K562 (cell line): ENCODE measurements at regions not wholly inside any gene's neighbourhood (a gene's known extent, or its start where the extent isn't known, plus 50 kb on each side); places are given as distances from the start of the nearest gene placed in this dataset.

Source experiments
- ATAC-seq: fragments of 200-7000 bp; cut with Tn5 transposase; 3 replicates; pipeline ENCODE4 v1.9.1; 2020; ENCODE audit warnings: moderate library complexity
- BruUV-seq: library from RNA; stranded (reverse); fragments of 400-500 nt; replicated peaks from 2 replicates; lab custom pipeline; 2021; lab: Mats Ljungman, UMichigan
- CTCF ChIA-PET: fragments of 300-600 bp; formaldehyde crosslinking; extraction: SDS; loops from one replicate; lab custom pipeline; 2021; ENCODE audit warnings: low intra/inter-chr PET ratio; lab: Yijun Ruan, JAX
- POLR2A ChIA-PET: fragments of 300-600, 350-650 bp; sonication (Branson Sonifier 250); formaldehyde crosslinking; extraction: SDS; loops from one replicate; lab custom pipeline; 2021; ENCODE audit warnings: antibody characterized with exemption, inconsistent platforms; lab: Yijun Ruan, JAX
- DNase-seq, 4 experiments: peaks; one replicate each; pipeline versions ENCODE4 v3.0.0 to v3.0.0-alpha.2; 2011 to 2018; ENCODE audit warnings: low spot score in 3 of 4, mixed read lengths in 3 of 4; ENCODE audit errors: extremely low read depth in 1 of 4
- FAIRE-seq: peaks from 2 replicates; lab custom pipeline; 2011; peaks lifted over from hg19 to GRCh38; lab: Jason Lieb, UNC
- H2AFZ ChIP-seq: 2 replicates; pipeline ENCODE4 v1.6.0; 2011; ENCODE audit warnings: low read depth, low read length, control low read depth, inconsistent platforms
- H3K27ac ChIP-seq: fragments of 200-600 bp; 3 replicates; pipeline ENCODE4 v1.8.0; 2011; ENCODE audit warnings: low read depth, mild to moderate bottlenecking, control low read depth, inconsistent platforms, low read length, moderate library complexity, mixed read lengths; ENCODE audit errors: extremely low read depth
- H3K27me3 ChIP-seq, 2 experiments: fragments of 300-600 bp in 1 of 2; 2 replicates in 1 of 2; 3 replicates in 1 of 2; pipeline versions ENCODE4 v1.6.0 to v1.8.0; 2011; ENCODE audit warnings: inconsistent platforms in 2 of 2, low read length in 2 of 2, mild to moderate bottlenecking in 1 of 2, mixed read lengths in 1 of 2, moderate library complexity in 1 of 2; ENCODE audit not compliant: control insufficient read depth in 2 of 2, insufficient read depth in 2 of 2
- H3K36me3 ChIP-seq: fragments of 300-600 bp; 3 replicates; pipeline ENCODE4 v1.8.0; 2011; ENCODE audit warnings: mild to moderate bottlenecking, low read length, inconsistent platforms; ENCODE audit not compliant: control insufficient read depth, insufficient read depth
- H3K4me1 ChIP-seq, 2 experiments: fragments of 200-600 bp in 1 of 2; replicated peaks in 1 of 2; 2 replicates in 1 of 2; 3 replicates in 1 of 2; pipeline versions ENCODE4 v1.5.1 to v1.8.0; 2011; ENCODE audit warnings: inconsistent platforms in 2 of 2, low read length in 2 of 2, mild to moderate bottlenecking in 1 of 2, mixed read lengths in 1 of 2, moderate library complexity in 1 of 2; ENCODE audit not compliant: control insufficient read depth in 2 of 2, insufficient read depth in 2 of 2
- H3K4me2 ChIP-seq: 2 replicates; pipeline ENCODE4 v1.6.1; 2011; ENCODE audit warnings: low read length, control low read depth, inconsistent platforms, mixed read lengths; ENCODE audit not compliant: insufficient read depth
- H3K4me3 ChIP-seq: fragments of 200-600 bp; sonication (generic), shearing (Covaris generic); 2 replicates; pipeline ENCODE4 v1.5.1; 2016; ENCODE audit warnings: control low read depth, inconsistent platforms
- H3K79me2 ChIP-seq: fragments of 200-600 bp; 3 replicates; pipeline ENCODE4 v1.8.0; 2011; ENCODE audit warnings: low read length, inconsistent platforms; ENCODE audit not compliant: control insufficient read depth, insufficient read depth
- H3K9ac ChIP-seq, 2 experiments: 2 replicates each; pipeline versions ENCODE4 v1.6.0 to v1.6.1; 2011; ENCODE audit warnings: low read depth in 2 of 2, low read length in 2 of 2, control low read depth in 1 of 2, inconsistent platforms in 1 of 2, mild to moderate bottlenecking in 1 of 2, mixed read lengths in 1 of 2; ENCODE audit not compliant: insufficient read depth in 1 of 2
- H3K9me1 ChIP-seq: one replicate; pipeline ENCODE4 v1.6.0; 2011; ENCODE audit warnings: inconsistent platforms, mild to moderate bottlenecking, low read length, moderate library complexity; ENCODE audit not compliant: control insufficient read depth, insufficient read depth
- H3K9me3 ChIP-seq: replicated peaks from 2 replicates; pipeline ENCODE4 v1.5.1; 2011; ENCODE audit warnings: low read depth, low read length, inconsistent platforms; ENCODE audit not compliant: control insufficient read depth, insufficient read depth
- H4K20me1 ChIP-seq: replicated peaks from 2 replicates; pipeline ENCODE4 v1.6.1; 2011; ENCODE audit warnings: low read length, inconsistent platforms, mixed read lengths; ENCODE audit not compliant: control insufficient read depth, insufficient read depth
- ELF4 ChIP-seq: fragments of 450-650 bp; formaldehyde crosslinking; IDR thresholded peaks from 2 replicates; pipeline ENCODE4 v1.4.0; 2022; ENCODE audit warnings: missing genetic modification characterization
- GABPA ChIP-seq: fragments of 200-800 bp; sonication (Bioruptor generic); conservative IDR thresholded peaks from 2 replicates; pipeline ENCODE4 v1.6.1; 2016; ENCODE audit warnings: low read depth, missing genetic modification characterization, missing compliant biosample characterization
- GABPB2 ChIP-seq: fragments of 250-450 bp; sonication (Bioruptor Pico); conservative IDR thresholded peaks from 2 replicates; pipeline ENCODE4 v1.5.1; 2021; ENCODE audit warnings: mild to moderate bottlenecking
- HMG20B ChIP-seq: fragments of 250-450 bp; sonication (Bioruptor Pico); IDR thresholded peaks from 2 replicates; pipeline ENCODE4 v1.5.0; 2021; ENCODE audit warnings: mild to moderate bottlenecking
- HNRNPL ChIP-seq: fragments of 200-400 bp; formaldehyde crosslinking; IDR thresholded peaks from 2 replicates; pipeline ENCODE4 v1.6.1; 2017; ENCODE audit warnings: low read depth, mild to moderate bottlenecking, low read length
- ILF3 ChIP-seq: fragments of 450-650 bp; IDR thresholded peaks from 2 replicates; pipeline ENCODE4 v1.6.1; 2018; ENCODE audit warnings: antibody characterized with exemption, mild to moderate bottlenecking, moderate library complexity, borderline replicate concordance
- PYGO2 ChIP-seq: fragments of 450-650 bp; IDR thresholded peaks from 2 replicates; pipeline ENCODE4 v1.6.1; 2016; ENCODE audit warnings: mild to moderate bottlenecking, missing genetic modification characterization, moderate library complexity, missing compliant biosample characterization
- RCOR1 ChIP-seq, 2 experiments: IDR thresholded peaks; 2 replicates each; pipeline ENCODE4 v1.6.1; 2012; ENCODE audit warnings: low read depth in 2 of 2, low read length in 2 of 2, borderline replicate concordance in 1 of 2, improper control_type of control experiment in 1 of 2
- RHOXF2B ChIP-seq: fragments of 250-450 bp; sonication (Bioruptor Pico); conservative IDR thresholded peaks from 2 replicates; pipeline ENCODE4 v1.5.1; 2021
- TFAM ChIP-seq: fragments of 250-450 bp; sonication (Bioruptor Pico); conservative IDR thresholded peaks from 2 replicates; pipeline ENCODE4 v1.5.0; 2021; ENCODE audit warnings: mild to moderate bottlenecking, moderate library complexity
- ZNF436 ChIP-seq: fragments of 250-450, 450-650 bp; sonication (Bioruptor Pico); formaldehyde crosslinking; IDR thresholded peaks from 2 replicates; pipeline ENCODE4 v1.7.0; 2020; ENCODE audit warnings: mild to moderate bottlenecking
- ZNF717 ChIP-seq: fragments of 250-450 bp; sonication (Bioruptor Pico); IDR thresholded peaks from 2 replicates; pipeline ENCODE4 v1.5.0; 2021
- WGBS: fragments of 100-300 bp; shearing (Covaris generic); methylation state at CpG from one replicate; pipeline ENCODE4 v1.1.6; 2016; ENCODE audit warnings: low coverage, mixed read lengths; ENCODE audit not compliant: insufficient coverage; ENCODE audit errors: missing lambda C conversion rate; 5-methylcytosine and 5-hydroxymethylcytosine counted together
- in situ Hi-C: fragments of 300-500 bp; cut with MboI; formaldehyde crosslinking; loops from 4 replicates; pipeline ENCODE4 v1.15.0; 2018; ENCODE audit warnings: inconsistent platforms, mixed read lengths
- intact Hi-C: fragments of 100-400 bp; cut with micrococcal nuclease; formaldehyde crosslinking; loops from 2 replicates; pipeline ENCODE4 v1.14.2; 2022
- TF ChIP-seq, protein P1 (sequence below), 2 experiments: fragments of 250-450 bp in 1 of 2; fragments of 450-650 bp in 1 of 2; sonication (Bioruptor Pico) in 1 of 2; IDR thresholded peaks; 2 replicates each; pipeline versions ENCODE4 v1.6.1 to v1.8.0; 2016 to 2021; ENCODE audit warnings: mild to moderate bottlenecking in 2 of 2, moderate library complexity in 2 of 2, missing compliant biosample characterization in 1 of 2, missing genetic modification characterization in 1 of 2
- TF ChIP-seq, protein P2 (sequence below): fragments of 450-650 bp; formaldehyde crosslinking; conservative IDR thresholded peaks from 2 replicates; pipeline ENCODE4 v1.4.0; 2022; ENCODE audit warnings: mild to moderate bottlenecking, missing genetic modification characterization

DNA sequence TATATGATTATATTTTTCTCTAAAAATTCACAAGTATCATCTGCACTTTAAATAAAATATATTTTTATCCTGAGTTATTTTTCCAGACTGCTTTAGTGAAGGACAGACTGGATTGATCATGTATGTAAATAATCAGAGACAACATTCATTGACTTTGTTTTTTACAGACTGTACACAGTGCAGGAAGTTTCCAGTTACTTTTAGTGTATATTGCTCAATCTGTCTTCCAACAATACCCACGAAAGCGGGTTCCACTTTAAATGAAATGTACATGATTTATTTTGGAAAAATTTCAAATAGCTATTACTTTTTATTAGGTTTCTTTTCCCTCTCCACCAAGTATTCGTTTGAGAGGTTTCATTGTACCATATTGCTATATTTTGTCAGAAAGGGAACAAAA is 497.0 kb downstream of the FSCB start (continued):
- TF ChIP-seq, protein P1, sequence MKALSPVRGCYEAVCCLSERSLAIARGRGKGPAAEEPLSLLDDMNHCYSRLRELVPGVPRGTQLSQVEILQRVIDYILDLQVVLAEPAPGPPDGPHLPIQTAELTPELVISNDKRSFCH (CRISPR knock-in tag; IDR thresholded peaks at IDR 0.05) = no peak
- TF ChIP-seq, protein P1 (tag; IDR thresholded peaks at IDR 0.05) = no peak
- TF ChIP-seq ZNF436 (CRISPR knock-in tag) = no peak
- TF ChIP-seq PYGO2 (tag) = no peak
- no peak for TF ChIP-seq ILF3
- TF ChIP-seq HMG20B = no peak
- no peak for TF ChIP-seq GABPA (tag)

DNA sequence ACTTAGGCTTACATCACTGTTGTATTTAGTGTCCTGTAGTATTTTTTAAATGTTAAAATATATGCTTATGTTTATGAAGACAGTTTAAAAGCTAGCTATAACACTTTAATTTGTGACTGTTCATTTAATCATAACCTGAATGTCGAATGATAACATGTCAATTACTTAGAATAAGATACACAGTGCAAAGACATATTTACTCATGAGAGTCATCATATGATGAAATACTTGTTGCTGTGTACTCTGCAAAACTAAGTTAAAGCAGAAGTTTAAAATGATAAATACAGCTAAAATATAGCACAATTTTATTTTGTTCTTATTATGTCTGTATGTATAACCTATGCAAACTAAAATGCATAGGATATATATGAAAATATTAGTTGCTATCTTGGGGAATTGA is 497.4 kb downstream of the FSCB start:
- 0% methylated on average over 1 of the region's 1 CpG for WGBS
- no peaks in the 10 kb centered on the region for H3K9me3 ChIP-seq
- no peak overlapping the region for H3K4me2 ChIP-seq
- intact Hi-C loops (no loop called here), in situ Hi-C loops (no loop called here)
- TF ChIP-seq HNRNPL (no peak), ZNF717 (CRISPR knock-in tag) (no peak), RCOR1 (IDR thresholded peaks at IDR 0.05; ENCODE audit: borderline replicate concordance in 1 of 2, low read depth in 2 of 2, low read length in 2 of 2) (no peak), TFAM (CRISPR knock-in tag) (no peak), ELF4 (CRISPR knock-in tag) (no peak), RHOXF2B (no peak), GABPB2 (CRISPR knock-in tag) (no peak)
- TF ChIP-seq, protein P2, sequence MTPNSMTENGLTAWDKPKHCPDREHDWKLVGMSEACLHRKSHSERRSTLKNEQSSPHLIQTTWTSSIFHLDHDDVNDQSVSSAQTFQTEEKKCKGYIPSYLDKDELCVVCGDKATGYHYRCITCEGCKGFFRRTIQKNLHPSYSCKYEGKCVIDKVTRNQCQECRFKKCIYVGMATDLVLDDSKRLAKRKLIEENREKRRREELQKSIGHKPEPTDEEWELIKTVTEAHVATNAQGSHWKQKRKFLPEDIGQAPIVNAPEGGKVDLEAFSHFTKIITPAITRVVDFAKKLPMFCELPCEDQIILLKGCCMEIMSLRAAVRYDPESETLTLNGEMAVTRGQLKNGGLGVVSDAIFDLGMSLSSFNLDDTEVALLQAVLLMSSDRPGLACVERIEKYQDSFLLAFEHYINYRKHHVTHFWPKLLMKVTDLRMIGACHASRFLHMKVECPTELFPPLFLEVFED (CRISPR knock-in tag) = no peak
- FAIRE-seq (no peak), ATAC-seq (no peak), DNase-seq (no peak)
- POLR2A ChIA-PET = no interaction called here
- BruUV-seq = no TSS peak
- H3K79me2 ChIP-seq = no peaks in the 10 kb centered on the region
- H3K36me3 ChIP-seq = no peaks in the 10 kb centered on the region
- no peaks in the 10 kb centered on the region for H3K27me3 ChIP-seq
- H3K9me1 ChIP-seq = no peaks in the 10 kb centered on the region
- no peak overlapping the region for H3K9ac ChIP-seq
- CTCF ChIA-PET = no interaction called here
- H3K27ac ChIP-seq = no peak overlapping the region
- no peak overlapping the region for H3K4me3 ChIP-seq
- no peaks in the 10 kb centered on the region for H3K4me1 ChIP-seq
- no peak overlapping the region for H2AFZ ChIP-seq
- no peaks in the 10 kb centered on the region for H4K20me1 ChIP-seq
